GM12874 (cell line): ENCODE measurements at regions not wholly inside any gene's neighbourhood (a gene's known extent, or its start where the extent isn't known, plus 50 kb on each side); places are given as distances from the start of the nearest gene placed in this dataset.

Experiments
- CTCF ChIP-seq: IDR thresholded peaks from 2 replicates; pipeline ENCODE4 v1.5.1; 2011; ENCODE audit warnings: low read depth, mild to moderate bottlenecking, control low read depth, low read length, moderate library complexity; ENCODE audit not compliant: insufficient read depth

DNA sequence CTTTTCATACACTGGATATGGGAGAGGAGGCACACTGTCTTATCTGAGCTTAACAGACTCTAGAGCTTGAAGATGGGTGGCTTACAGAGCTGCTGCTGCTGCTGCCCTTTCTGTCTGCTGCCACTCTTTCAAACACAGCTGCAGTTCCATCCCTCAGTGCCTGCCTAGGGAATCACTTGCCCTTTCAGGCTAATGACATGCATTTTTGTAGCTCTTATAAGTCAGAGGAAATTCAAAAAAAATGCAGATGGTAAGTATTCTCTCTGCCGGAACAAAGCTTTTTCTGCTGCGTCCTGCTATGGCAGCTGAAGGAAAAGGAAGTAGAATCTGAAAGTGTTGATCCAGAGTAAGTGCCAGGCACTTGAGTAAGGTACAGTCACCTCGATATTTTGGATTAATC is 460.4 kb upstream of the DIAPH2 start:
- no peak for TF ChIP-seq CTCF

DNA sequence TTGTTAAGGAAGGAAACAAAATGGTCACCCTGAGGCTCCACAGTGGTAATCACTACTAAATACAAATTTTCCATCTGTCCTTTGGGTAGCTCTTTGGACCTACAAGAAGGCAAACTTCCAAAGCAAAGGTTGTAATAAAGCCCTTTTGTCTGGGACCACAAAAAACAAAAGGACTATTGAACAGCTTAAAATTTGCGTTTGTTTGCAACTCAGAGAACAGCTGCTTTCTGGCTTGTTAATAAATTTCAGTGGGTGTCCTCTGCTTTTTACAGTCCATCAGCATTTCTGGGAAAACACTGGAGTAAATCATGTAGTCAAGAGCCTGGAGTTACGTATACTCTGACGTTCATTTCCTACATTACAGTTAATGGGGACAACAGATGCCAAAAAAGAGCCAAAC is 439.7 kb upstream of the DIAPH2 start:
- no peak for TF ChIP-seq CTCF

DNA sequence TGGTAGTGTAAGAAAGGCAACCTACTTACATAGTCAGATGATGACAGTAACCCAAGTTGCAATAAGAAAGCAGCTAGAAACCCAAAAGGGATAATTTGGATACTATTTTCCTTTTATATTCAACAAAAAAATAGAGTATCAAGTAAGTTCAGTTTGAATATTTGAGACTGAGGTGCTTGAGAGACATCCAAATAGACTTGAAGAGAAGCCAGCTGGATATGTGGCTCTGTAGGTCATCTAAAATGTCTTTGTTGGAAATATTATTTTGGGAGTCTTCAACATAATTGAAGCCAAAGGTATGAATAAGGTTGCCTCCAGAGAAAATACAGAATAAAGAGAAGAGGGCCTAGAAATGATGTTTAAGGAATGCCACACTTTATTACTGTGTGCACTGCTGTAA is 438.2 kb upstream of the DIAPH2 start:
- no peak for TF ChIP-seq CTCF
